ENCODE measurements at regions not wholly inside any gene's neighbourhood (a gene's known extent, or its start where the extent isn't known, plus 50 kb on each side); places are given as distances from the start of the nearest gene placed in this dataset.
A peak's percentile ranks its signal among the peaks of the same experiment; 100 is the strongest.

DNA sequence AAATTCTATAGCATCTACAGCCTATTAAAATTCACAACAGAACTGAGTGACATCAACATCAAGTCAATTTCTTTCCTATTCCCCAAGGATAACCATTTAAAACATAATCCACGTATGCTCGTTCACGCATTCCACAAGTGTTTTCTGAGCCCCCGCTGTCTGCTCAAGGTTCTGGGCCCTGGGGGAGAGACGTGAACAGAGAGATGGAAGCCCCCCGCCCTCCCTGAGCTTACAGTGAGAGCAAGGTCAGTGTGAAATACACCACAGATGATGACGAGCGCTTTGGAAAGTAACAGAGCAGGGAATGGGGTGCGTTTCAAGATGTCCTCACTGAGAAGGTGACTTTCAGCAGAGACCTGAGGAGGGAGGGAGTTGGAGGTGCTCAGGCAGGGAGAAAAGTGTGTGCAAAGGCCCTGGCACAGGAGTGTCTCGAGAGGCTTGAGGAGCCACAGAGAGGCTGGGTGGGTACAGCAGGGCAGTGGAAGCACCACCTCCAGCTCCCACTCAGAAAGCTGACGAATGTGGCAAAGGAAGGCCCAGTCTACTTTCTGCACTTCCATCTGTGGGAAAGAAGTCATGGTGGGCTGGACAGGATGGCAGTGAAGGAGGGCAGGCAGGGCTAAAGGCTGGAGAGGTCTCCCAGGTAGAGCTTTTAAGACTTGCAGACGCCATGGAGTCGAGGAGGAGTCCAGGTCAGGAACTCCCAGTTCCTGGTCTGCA lies 88.3 kb downstream of the DLL1 start:
- 83 to 84% (median 84%) methylated on average over 13 of the region's 13 CpGs for WGBS, 4 donors
- no peaks in the 10 kb centered on the region for H3K27me3 ChIP-seq
- no peaks in the 10 kb centered on the region for H3K36me3 ChIP-seq
- no peak overlapping the region for H3K4me3 ChIP-seq
- H3K27ac ChIP-seq: no peak overlapping the region
- DNase-seq (peak in 1 of 5 donors; percentile 12), ATAC-seq (no peak)
- H3K9me3 ChIP-seq: peaks cover 0 to 5% (median 0%) of the 10 kb centered on the region in 12 donors
- H3K4me1 ChIP-seq: peaks cover 0 to 3% (median 0%) of the 10 kb centered on the region in 12 donors
- intact Hi-C loops (cut with DNase I): no loop called here
- TF ChIP-seq POLR2A (IDR thresholded peaks at IDR 0.05): no peak
- TF ChIP-seq, protein P1, sequence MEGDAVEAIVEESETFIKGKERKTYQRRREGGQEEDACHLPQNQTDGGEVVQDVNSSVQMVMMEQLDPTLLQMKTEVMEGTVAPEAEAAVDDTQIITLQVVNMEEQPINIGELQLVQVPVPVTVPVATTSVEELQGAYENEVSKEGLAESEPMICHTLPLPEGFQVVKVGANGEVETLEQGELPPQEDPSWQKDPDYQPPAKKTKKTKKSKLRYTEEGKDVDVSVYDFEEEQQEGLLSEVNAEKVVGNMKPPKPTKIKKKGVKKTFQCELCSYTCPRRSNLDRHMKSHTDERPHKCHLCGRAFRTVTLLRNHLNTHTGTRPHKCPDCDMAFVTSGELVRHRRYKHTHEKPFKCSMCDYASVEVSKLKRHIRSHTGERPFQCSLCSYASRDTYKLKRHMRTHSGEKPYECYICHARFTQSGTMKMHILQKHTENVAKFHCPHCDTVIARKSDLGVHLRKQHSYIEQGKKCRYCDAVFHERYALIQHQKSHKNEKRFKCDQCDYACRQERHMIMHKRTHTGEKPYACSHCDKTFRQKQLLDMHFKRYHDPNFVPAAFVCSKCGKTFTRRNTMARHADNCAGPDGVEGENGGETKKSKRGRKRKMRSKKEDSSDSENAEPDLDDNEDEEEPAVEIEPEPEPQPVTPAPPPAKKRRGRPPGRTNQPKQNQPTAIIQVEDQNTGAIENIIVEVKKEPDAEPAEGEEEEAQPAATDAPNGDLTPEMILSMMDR (IDR thresholded peaks at IDR 0.05): no peak

DNA sequence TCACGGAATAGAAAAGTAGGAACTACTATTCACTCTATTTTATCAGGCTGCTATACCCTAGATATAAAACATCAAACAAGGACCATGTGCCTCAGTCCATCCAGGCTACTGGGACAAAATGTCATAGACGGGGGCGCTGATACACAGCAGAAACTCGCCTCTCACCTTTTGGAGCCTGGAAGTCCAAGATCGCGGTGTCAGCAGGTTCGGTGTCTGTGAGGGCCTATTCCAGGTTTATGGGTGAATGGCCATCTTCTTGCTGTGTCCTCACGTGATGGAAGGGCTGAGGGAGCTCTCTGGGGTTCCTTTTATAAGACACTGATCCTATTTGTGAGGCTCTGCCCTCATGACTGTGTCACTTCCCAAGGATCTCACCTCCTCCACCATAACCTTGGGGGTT lies 89.5 kb downstream of the DLL1 start:
- TF ChIP-seq, protein P1 (IDR thresholded peaks at IDR 0.05): no peak
- no peak for TF ChIP-seq POLR2A (IDR thresholded peaks at IDR 0.05)
- peaks cover 0 to 9% (median 0%) of the 10 kb centered on the region in 12 donors for H3K9me3 ChIP-seq
- DNase-seq (no peak), ATAC-seq (no peak)
- H3K4me3 ChIP-seq: no peak overlapping the region
- no peaks in the 10 kb centered on the region for H3K27me3 ChIP-seq
- 88 to 93% (median 90%) methylated on average over 8 of the region's 8 CpGs for WGBS, 4 donors
- H3K36me3 ChIP-seq: no peaks in the 10 kb centered on the region
- intact Hi-C loops (cut with DNase I): no loop called here
- H3K4me1 ChIP-seq: peaks cover 0 to 3% (median 0%) of the 10 kb centered on the region in 12 donors
- H3K27ac ChIP-seq: no peak overlapping the region

DNA sequence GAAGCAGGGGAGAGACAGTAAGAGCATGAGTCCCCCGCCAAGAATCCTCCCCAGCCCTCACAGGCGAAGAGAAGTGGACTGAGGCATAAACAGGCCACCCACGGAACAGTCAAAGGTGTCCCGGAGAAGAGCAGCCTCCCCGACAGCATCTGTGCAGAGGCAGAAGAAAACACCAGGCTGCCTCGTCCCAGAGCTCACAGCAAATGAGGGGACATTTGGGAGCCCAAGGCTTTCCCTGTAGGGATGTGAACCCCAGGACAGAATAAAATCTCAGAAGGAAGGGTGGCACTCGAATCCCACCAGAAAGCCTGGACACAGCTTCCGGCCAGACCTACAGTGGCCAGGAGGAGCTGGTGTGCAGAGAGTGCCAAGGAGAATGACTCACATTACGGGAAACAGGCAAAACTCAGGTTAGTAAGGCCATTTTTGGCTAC lies 90.4 kb downstream of the DLL1 start:
- Histone ChIP-seq H3K9me3 (peaks cover 0 to 18% (median 6%) of the 10 kb centered on the region in 12 donors), H3K4me1 (peaks cover 0 to 3% (median 0%) of the 10 kb centered on the region in 12 donors), H3K27ac (peak overlapping the region in 1 of 12 donors; percentile 6), H3K4me3 (no peak overlapping the region), H3K36me3 (no peaks in the 10 kb centered on the region), H3K27me3 (no peaks in the 10 kb centered on the region)
- 61 to 74% (median 68%) methylated on average over 9 of the region's 9 CpGs for WGBS, 4 donors
- DNase-seq (peak in 1 of 5 donors; percentile 17), ATAC-seq (peak in 2 of 4 donors; percentile 31 to 68)
- no peak for TF ChIP-seq POLR2A (IDR thresholded peaks at IDR 0.05)
- TF ChIP-seq, protein P1 (IDR thresholded peaks at IDR 0.05): no peak
- intact Hi-C loops (cut with DNase I): no loop called here

DNA sequence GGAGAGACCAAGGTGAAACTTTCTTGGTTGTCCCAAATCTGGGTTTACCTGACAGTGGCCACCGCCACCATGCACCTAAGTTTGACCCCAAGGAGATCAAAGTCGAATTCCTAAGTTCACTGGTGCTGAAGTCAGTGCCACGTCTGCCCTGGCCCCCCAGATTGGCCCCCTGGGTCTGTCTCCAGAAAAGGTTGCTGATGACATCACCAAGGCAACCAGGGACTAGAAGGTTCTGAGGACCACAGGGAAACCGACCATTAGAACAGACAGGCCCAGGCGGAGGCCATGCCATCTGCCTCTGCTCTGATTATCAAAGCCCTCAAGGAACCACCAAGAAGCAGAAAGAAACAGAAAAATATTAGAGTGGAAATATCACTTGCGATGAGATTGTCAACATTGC lies 91.2 kb downstream of the DLL1 start:
- no peak overlapping the region for H3K4me3 ChIP-seq
- H3K27ac ChIP-seq: no peak overlapping the region
- peaks cover 0 to 3% (median 0%) of the 10 kb centered on the region in 12 donors for H3K4me1 ChIP-seq
- WGBS, 4 donors: 85 to 94% (median 89%) methylated on average over 6 of the region's 6 CpGs
- no peaks in the 10 kb centered on the region for H3K36me3 ChIP-seq
- no peaks in the 10 kb centered on the region for H3K27me3 ChIP-seq
- DNase-seq (no peak), ATAC-seq (no peak)
- peaks cover 0 to 26% (median 10%) of the 10 kb centered on the region in 12 donors for H3K9me3 ChIP-seq
- intact Hi-C loops (cut with DNase I): no loop called here
- TF ChIP-seq, protein P1 (IDR thresholded peaks at IDR 0.05): no peak
